GM12878 (cell line): ENCODE measurements at regions not wholly inside any gene's neighbourhood (a gene's known extent, or its start where the extent isn't known, plus 50 kb on each side); places are given as distances from the start of the nearest gene placed in this dataset.

Source experiments
- ATAC-seq: fragments of 200-7000 bp; cut with Tn5 transposase; 3 replicates; pipeline ENCODE4 v1.9.1; 2020; ENCODE audit warnings: mild to moderate bottlenecking, moderate library complexity
- BruUV-seq: library from RNA; stranded (reverse); fragments of 400-500 nt; replicated peaks from 2 replicates; lab custom pipeline; 2021; lab: Mats Ljungman, UMichigan
- CTCF ChIA-PET: fragments of 300-600 bp; sonication (Branson Sonifier 250); formaldehyde crosslinking; extraction: SDS; loops from one replicate; lab custom pipeline; 2021; ENCODE audit warnings: inconsistent platforms; lab: Yijun Ruan, JAX
- POLR2A ChIA-PET: fragments of 350-600 bp; formaldehyde crosslinking; extraction: SDS; loops from one replicate; lab custom pipeline; 2021; ENCODE audit warnings: inconsistent platforms; lab: Charles Lee
- RAD21 ChIA-PET: fragments of 300-600 bp; sonication (Branson Sonifier 250); formaldehyde crosslinking; loops from one replicate; lab custom pipeline; 2023; ENCODE audit warnings: antibody characterized with exemption; ENCODE audit not compliant: unreplicated experiment; lab: Charles Lee
- SMC1A ChIA-PET: fragments of 300-600 bp; sonication (Branson Sonifier 250); formaldehyde crosslinking; loops from one replicate; lab custom pipeline; 2023; ENCODE audit not compliant: unreplicated experiment, uncharacterized antibody; lab: Charles Lee
- DNase-seq: peaks from one replicate; pipeline ENCODE4 v3.0.0-alpha.2; 2011; ENCODE audit warnings: low read depth, low spot score
- FAIRE-seq: peaks from 3 replicates; lab custom pipeline; 2011; peaks lifted over from hg19 to GRCh38; lab: Jason Lieb, UNC
- H2AFZ ChIP-seq: 2 replicates; pipeline ENCODE4 v1.6.0; 2011; ENCODE audit warnings: low read depth, low read length, control low read depth; ENCODE audit not compliant: control insufficient read depth
- H3K27ac ChIP-seq: 2 replicates; pipeline ENCODE4 v1.5.1; 2011; ENCODE audit warnings: control low read depth; ENCODE audit not compliant: control insufficient read depth, insufficient read depth
- H3K27me3 ChIP-seq, 2 experiments: replicated peaks in 1 of 2; 2 replicates each; pipeline versions ENCODE4 v1.6.0 to v1.6.1; 2011; ENCODE audit warnings: low read length in 1 of 2; ENCODE audit not compliant: control insufficient read depth in 2 of 2, insufficient read depth in 2 of 2
- H3K36me3 ChIP-seq, 2 experiments: 2 replicates each; pipeline ENCODE4 v1.5.1; 2011; ENCODE audit warnings: low read length in 1 of 2; ENCODE audit not compliant: control insufficient read depth in 2 of 2, insufficient read depth in 2 of 2
- H3K4me1 ChIP-seq: 2 replicates; pipeline ENCODE4 v1.6.1; 2011; ENCODE audit warnings: mild to moderate bottlenecking, low read length, moderate library complexity, mixed read lengths; ENCODE audit not compliant: control insufficient read depth, insufficient read depth
- H3K4me2 ChIP-seq: 2 replicates; pipeline ENCODE4 v1.6.0; 2011; ENCODE audit warnings: control low read depth; ENCODE audit not compliant: control insufficient read depth, insufficient read depth
- H3K4me3 ChIP-seq: fragments of 200-600 bp; sonication (generic); 2 replicates; pipeline ENCODE4 v1.5.1; 2016
- H3K79me2 ChIP-seq: 2 replicates; pipeline ENCODE4 v1.6.0; 2011; ENCODE audit warnings: low read length; ENCODE audit not compliant: control insufficient read depth, insufficient read depth
- H3K9ac ChIP-seq: 2 replicates; pipeline ENCODE4 v1.8.0; 2011; ENCODE audit warnings: low read length, control low read depth, mixed read lengths; ENCODE audit not compliant: control insufficient read depth, insufficient read depth
- H3K9me3 ChIP-seq: replicated peaks from 3 replicates; pipeline ENCODE4 v1.5.1; 2011; ENCODE audit warnings: mild to moderate bottlenecking, low read length; ENCODE audit not compliant: control insufficient read depth, insufficient read depth
- H4K20me1 ChIP-seq: 2 replicates; pipeline ENCODE4 v1.6.0; 2011; ENCODE audit not compliant: control insufficient read depth, insufficient read depth
- CEBPB ChIP-seq, 2 experiments: fragments of 150-350 bp in 1 of 2; IDR thresholded peaks; 2 replicates each; pipeline ENCODE4 v1.6.1; 2012 to 2014; ENCODE audit warnings: low read depth in 2 of 2, low read length in 2 of 2, borderline replicate concordance in 1 of 2, inconsistent platforms in 1 of 2
- RAD21 ChIP-seq: IDR thresholded peaks from 2 replicates; pipeline ENCODE4 v1.6.1; 2011; ENCODE audit warnings: mild to moderate bottlenecking, low read depth, low read length, moderate library complexity; ENCODE audit not compliant: insufficient read depth
- TARDBP ChIP-seq: IDR thresholded peaks from 2 replicates; pipeline ENCODE4 v1.6.1; 2016; ENCODE audit warnings: borderline replicate concordance
- WGBS: methylation state at CpG from one replicate; pipeline ENCODE4 v1.1.6; 2016; ENCODE audit warnings: low lambda C conversion rate; ENCODE audit not compliant: insufficient replicate concordance, insufficient coverage; ENCODE audit errors: missing lambda C conversion rate; 5-methylcytosine and 5-hydroxymethylcytosine counted together
- in situ Hi-C: fragments of 300-500 bp; cut with MboI; formaldehyde crosslinking; loops from 9 replicates; pipeline ENCODE4 v1.14.3; 2018; ENCODE audit warnings: mixed read lengths
- intact Hi-C: fragments of 100-400 bp; cut with micrococcal nuclease; formaldehyde crosslinking; loops from one replicate; pipeline ENCODE4 v1.14.2; 2022; ENCODE audit not compliant: unreplicated experiment
- TF ChIP-seq, protein P1 (sequence below): fragments of 150-350 bp; IDR thresholded peaks from 2 replicates; pipeline ENCODE4 v1.6.1; 2016; ENCODE audit warnings: low read depth, low read length

GRCh38 chr1:238233966-238234365 lies 343.2 kb upstream of the ZP4 start:
- DNase-seq, result no peak
- ChIA-PET POLR2A (interaction anchor here (0.6 kb wide), 1 partner anchor 39 kb away, joined by 5 read pairs; no protein-coding TSS in a partner anchor), CTCF (interaction anchor here (1.0 to 4.9 kb wide), 3 partner anchors 105 to 370 kb away, joined by 3 to 45 read pairs (median 5); no protein-coding TSS in a partner anchor), SMC1A (interaction anchor here (0.7 to 3.7 kb wide), 5 partner anchors 44 to 390 kb away, joined by 3 to 29 read pairs (median 3); no protein-coding TSS in a partner anchor), RAD21 (interaction anchor here (1.2 to 3.1 kb wide), 2 partner anchors 370 to 371 kb away, joined by 3 to 18 read pairs; no protein-coding TSS in a partner anchor)
- H3K36me3 ChIP-seq, result no peaks in the 10 kb centered on the region
- H2AFZ ChIP-seq, result no peak overlapping the region
- H3K4me1 ChIP-seq, result no peaks in the 10 kb centered on the region
- no peak overlapping the region for H3K27ac ChIP-seq
- no peaks in the 10 kb centered on the region for H3K79me2 ChIP-seq
- H3K4me3 ChIP-seq, result no peak overlapping the region
- ATAC-seq, result peak; percentile 69
- H3K9me3 ChIP-seq, result no peaks in the 10 kb centered on the region
- WGBS, result 12% methylated on average over 4 of the region's 4 CpGs
- no peak overlapping the region for H3K4me2 ChIP-seq
- no peaks in the 10 kb centered on the region for H3K27me3 ChIP-seq
- no TSS peak for BruUV-seq
- TF ChIP-seq CEBPB (IDR thresholded peaks at IDR 0.05; ENCODE audit: borderline replicate concordance in 1 of 2, low read depth in 2 of 2, low read length in 2 of 2), result no peak
- no peak for TF ChIP-seq TARDBP
- peak; percentile 22; the same call in 1 of the 2 replicates for TF ChIP-seq RAD21
- TF ChIP-seq, protein P1, sequence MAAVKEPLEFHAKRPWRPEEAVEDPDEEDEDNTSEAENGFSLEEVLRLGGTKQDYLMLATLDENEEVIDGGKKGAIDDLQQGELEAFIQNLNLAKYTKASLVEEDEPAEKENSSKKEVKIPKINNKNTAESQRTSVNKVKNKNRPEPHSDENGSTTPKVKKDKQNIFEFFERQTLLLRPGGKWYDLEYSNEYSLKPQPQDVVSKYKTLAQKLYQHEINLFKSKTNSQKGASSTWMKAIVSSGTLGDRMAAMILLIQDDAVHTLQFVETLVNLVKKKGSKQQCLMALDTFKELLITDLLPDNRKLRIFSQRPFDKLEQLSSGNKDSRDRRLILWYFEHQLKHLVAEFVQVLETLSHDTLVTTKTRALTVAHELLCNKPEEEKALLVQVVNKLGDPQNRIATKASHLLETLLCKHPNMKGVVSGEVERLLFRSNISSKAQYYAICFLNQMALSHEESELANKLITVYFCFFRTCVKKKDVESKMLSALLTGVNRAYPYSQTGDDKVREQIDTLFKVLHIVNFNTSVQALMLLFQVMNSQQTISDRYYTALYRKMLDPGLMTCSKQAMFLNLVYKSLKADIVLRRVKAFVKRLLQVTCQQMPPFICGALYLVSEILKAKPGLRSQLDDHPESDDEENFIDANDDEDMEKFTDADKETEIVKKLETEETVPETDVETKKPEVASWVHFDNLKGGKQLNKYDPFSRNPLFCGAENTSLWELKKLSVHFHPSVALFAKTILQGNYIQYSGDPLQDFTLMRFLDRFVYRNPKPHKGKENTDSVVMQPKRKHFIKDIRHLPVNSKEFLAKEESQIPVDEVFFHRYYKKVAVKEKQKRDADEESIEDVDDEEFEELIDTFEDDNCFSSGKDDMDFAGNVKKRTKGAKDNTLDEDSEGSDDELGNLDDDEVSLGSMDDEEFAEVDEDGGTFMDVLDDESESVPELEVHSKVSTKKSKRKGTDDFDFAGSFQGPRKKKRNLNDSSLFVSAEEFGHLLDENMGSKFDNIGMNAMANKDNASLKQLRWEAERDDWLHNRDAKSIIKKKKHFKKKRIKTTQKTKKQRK, result no peak
- intact Hi-C loops, result loop anchor here (2.0 kb wide), 1 partner anchor 369 kb away; no protein-coding TSS in a partner anchor
- in situ Hi-C loops, result no loop called here
- no peaks in the 10 kb centered on the region for H4K20me1 ChIP-seq
- H3K9ac ChIP-seq, result no peak overlapping the region
- no peak for FAIRE-seq
